Calu3 (cell line): ENCODE measurements at regions not wholly inside any gene's neighbourhood (a gene's known extent, or its start where the extent isn't known, plus 50 kb on each side); places are given as distances from the start of the nearest gene placed in this dataset.

ENCODE experiments used
- BruUV-seq: library from RNA; stranded (reverse); fragments of 400-500 nt; replicated peaks from 2 replicates; lab custom pipeline; 2021; lab: Mats Ljungman, UMichigan
- CTCF ChIA-PET: fragments of 300-600 bp; sonication (Branson Sonifier 250); formaldehyde crosslinking; loops from one replicate; lab custom pipeline; 2022; ENCODE audit warnings: antibody characterized with exemption; lab: Charles Lee
- DNase-seq: peaks from one replicate; pipeline ENCODE4 v3.0.0; 2022
- H3K27ac Mint-ChIP-seq: one replicate; pipeline ENCODE4 v1.8.0; 2022; ENCODE audit warnings: mixed read lengths; ENCODE audit not compliant: unreplicated experiment
- H3K27me3 Mint-ChIP-seq: one replicate; pipeline ENCODE4 v1.8.0; 2022; ENCODE audit warnings: mixed read lengths; ENCODE audit not compliant: unreplicated experiment
- H3K36me3 Mint-ChIP-seq: one replicate; pipeline ENCODE4 v1.8.0; 2022; ENCODE audit warnings: mild to moderate bottlenecking, moderate library complexity, mixed read lengths; ENCODE audit not compliant: insufficient read depth, unreplicated experiment
- H3K4me1 Mint-ChIP-seq: one replicate; pipeline ENCODE4 v1.8.0; 2022; ENCODE audit warnings: mild to moderate bottlenecking, low read depth, mixed read lengths; ENCODE audit not compliant: unreplicated experiment
- H3K4me3 Mint-ChIP-seq: one replicate; pipeline ENCODE4 v1.8.0; 2022; ENCODE audit warnings: mild to moderate bottlenecking, low read depth, moderate library complexity, mixed read lengths; ENCODE audit not compliant: unreplicated experiment
- H3K9me3 Mint-ChIP-seq: one replicate; pipeline ENCODE4 v1.8.0; 2022; ENCODE audit warnings: low read depth, mixed read lengths; ENCODE audit not compliant: unreplicated experiment
- CTCF ChIP-seq: fragments of 200-600 bp; IDR thresholded peaks from one replicate; pipeline ENCODE4 v1.8.0; 2022; ENCODE audit warnings: antibody characterized with exemption; ENCODE audit not compliant: unreplicated experiment
- intact Hi-C: fragments of 100-400 bp; cut with micrococcal nuclease; formaldehyde crosslinking; loops from one replicate; pipeline ENCODE4 v1.10.0; 2022; ENCODE audit not compliant: unreplicated experiment

GRCh38 chr14:40850191-40850590 is 756.5 kb upstream of the LRFN5 start:
- H3K4me3 Mint-ChIP-seq: no peak overlapping the region

GRCh38 chr14:40847480-40847879 is 759.2 kb upstream of the LRFN5 start:
- Mint-ChIP-seq H3K4me1 (no peaks in the 10 kb centered on the region), H3K36me3 (no peaks in the 10 kb centered on the region), H3K27ac (no peak overlapping the region), H3K27me3 (no peaks in the 10 kb centered on the region), H3K9me3 (peaks cover 3% of the 10 kb centered on the region), H3K4me3 (no peak overlapping the region)
- intact Hi-C loops: no loop called here
- TF ChIP-seq CTCF: no peak
- CTCF ChIA-PET: no interaction called here
- DNase-seq: no peak
- BruUV-seq: no TSS peak

More at GRCh38 chr14:40850191-40850590, 756.5 kb upstream of the LRFN5 start:
- DNase-seq: no peak
- CTCF ChIA-PET: no interaction called here
- no peak overlapping the region for H3K27ac Mint-ChIP-seq
- intact Hi-C loops: no loop called here
- no peaks in the 10 kb centered on the region for H3K36me3 Mint-ChIP-seq
- no peaks in the 10 kb centered on the region for H3K4me1 Mint-ChIP-seq
- no peak for TF ChIP-seq CTCF
- H3K9me3 Mint-ChIP-seq: no peaks in the 10 kb centered on the region
- H3K27me3 Mint-ChIP-seq: no peaks in the 10 kb centered on the region
- BruUV-seq: no TSS peak

- Mint-ChIP-seq H3K9me3 (peaks cover 10% of the 10 kb centered on the region), H3K27me3 (no peaks in the 10 kb centered on the region), H3K36me3 (no peaks in the 10 kb centered on the region), H3K4me1 (no peaks in the 10 kb centered on the region), H3K27ac (no peak overlapping the region), H3K4me3 (no peak overlapping the region)
- intact Hi-C loops: no loop called here
- DNase-seq: no peak
- no peak for TF ChIP-seq CTCF
- CTCF ChIA-PET: no interaction called here
- no TSS peak for BruUV-seq
Observed at GRCh38 chr14:40842816-40843215, 763.9 kb upstream of the LRFN5 start.

GRCh38 chr14:40841886-40842285 is 764.8 kb upstream of the LRFN5 start:
- CTCF ChIA-PET: no interaction called here
- H3K27ac Mint-ChIP-seq: no peak overlapping the region
- DNase-seq: no peak
- H3K27me3 Mint-ChIP-seq: no peaks in the 10 kb centered on the region
- intact Hi-C loops: no loop called here
- H3K9me3 Mint-ChIP-seq: peaks cover 10% of the 10 kb centered on the region
- H3K4me1 Mint-ChIP-seq: no peaks in the 10 kb centered on the region
- no peak for TF ChIP-seq CTCF
- no peaks in the 10 kb centered on the region for H3K36me3 Mint-ChIP-seq
- no TSS peak for BruUV-seq
- H3K4me3 Mint-ChIP-seq: no peak overlapping the region

- CTCF ChIA-PET: no interaction called here
- Mint-ChIP-seq H3K9me3 (peaks cover 14% of the 10 kb centered on the region), H3K27me3 (no peaks in the 10 kb centered on the region), H3K27ac (no peak overlapping the region), H3K4me1 (no peaks in the 10 kb centered on the region), H3K36me3 (no peaks in the 10 kb centered on the region), H3K4me3 (no peak overlapping the region)
- intact Hi-C loops: no loop called here
- DNase-seq: no peak
- TF ChIP-seq CTCF: no peak
- no TSS peak for BruUV-seq
Observed at GRCh38 chr14:40838601-40839000, 768.1 kb upstream of the LRFN5 start.
